ENCODE measurements at regions not wholly inside any gene's neighbourhood (a gene's known extent, or its start where the extent isn't known, plus 50 kb on each side); places are given as distances from the start of the nearest gene placed in this dataset.
A peak's percentile ranks its signal among the peaks of the same experiment; 100 is the strongest.

GRCh38 chr2:220134756-220135534, 507.5 kb downstream of the SLC4A3 start:
- DNase-seq: no peak
- Histone ChIP-seq H3K27me3 (ENCODE audit: control insufficient read depth, insufficient read depth, low read length) (no peaks in the 10 kb centered on the region), H3K9me3 (replicated peaks; ENCODE audit: control insufficient read depth, low read depth, low read length) (peaks cover 6% of the 10 kb centered on the region), H3K36me3 (ENCODE audit: control insufficient read depth, insufficient read depth, low read length) (no peaks in the 10 kb centered on the region), H3K4me3 (ENCODE audit: low read length) (no peak overlapping the region), H3K4me1 (ENCODE audit: control insufficient read depth, insufficient read depth, low read length) (no peaks in the 10 kb centered on the region), H3K27ac (ENCODE audit: low read length) (no peak overlapping the region)
- 53% methylated on average over 2 of the region's 6 CpGs for WGBS (ENCODE audit: insufficient coverage)

DNA sequence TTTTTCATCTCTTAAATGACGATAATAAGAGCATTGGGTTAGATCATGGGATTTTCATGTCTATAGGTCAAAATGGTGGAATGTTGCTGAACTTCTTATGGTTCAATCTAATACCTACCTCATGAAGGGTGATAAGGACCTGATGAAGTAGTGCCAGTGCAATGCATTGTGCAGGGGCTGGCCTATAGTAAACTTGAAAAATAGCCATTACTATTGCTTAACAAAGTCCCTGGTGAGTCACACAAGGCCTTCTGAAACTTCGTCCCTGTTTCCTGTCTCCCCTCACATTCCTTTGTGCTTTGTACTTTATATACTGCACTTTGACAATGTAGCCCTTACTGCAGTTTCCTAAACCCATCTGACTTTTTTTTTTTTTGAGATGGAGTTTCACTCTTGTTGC, 515.9 kb downstream of the SLC4A3 start:
- no peaks in the 10 kb centered on the region for H3K36me3 ChIP-seq (ENCODE audit: control insufficient read depth, insufficient read depth, low read length)
- H3K27ac ChIP-seq (ENCODE audit: low read length): no peak overlapping the region
- H3K4me3 ChIP-seq (ENCODE audit: low read length): no peak overlapping the region
- peaks cover 6% of the 10 kb centered on the region for H3K4me1 ChIP-seq (ENCODE audit: control insufficient read depth, insufficient read depth, low read length)
- DNase-seq: no peak
- H3K9me3 ChIP-seq (replicated peaks; ENCODE audit: control insufficient read depth, low read depth, low read length): no peaks in the 10 kb centered on the region
- no CpG with 5 or more reads among the region's 2 CpGs for WGBS (ENCODE audit: insufficient coverage)
- no peaks in the 10 kb centered on the region for H3K27me3 ChIP-seq (ENCODE audit: control insufficient read depth, insufficient read depth, low read length)

DNA sequence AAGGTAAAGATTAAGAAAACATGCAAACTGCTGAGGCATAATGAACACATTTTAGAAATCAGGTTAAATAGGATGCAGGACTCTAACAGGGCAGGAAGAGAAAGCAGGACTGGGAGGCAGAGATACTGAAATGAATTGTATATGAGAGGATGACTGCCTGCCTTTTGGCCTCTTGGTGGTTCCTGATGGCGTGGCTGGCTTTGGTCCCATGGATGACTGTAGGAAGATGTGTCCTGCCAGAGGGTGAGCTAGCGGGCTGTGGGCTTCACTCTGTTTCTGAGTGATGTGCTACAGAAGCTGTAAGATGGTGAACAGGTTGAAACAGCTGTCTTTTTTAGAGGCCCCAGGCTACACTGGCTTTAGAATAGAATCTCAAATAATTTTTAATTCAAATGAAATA, 517.0 kb downstream of the SLC4A3 start:
- Histone ChIP-seq H3K27me3 (ENCODE audit: control insufficient read depth, insufficient read depth, low read length) (no peaks in the 10 kb centered on the region), H3K4me1 (ENCODE audit: control insufficient read depth, insufficient read depth, low read length) (peaks cover 6% of the 10 kb centered on the region), H3K4me3 (ENCODE audit: low read length) (no peak overlapping the region), H3K9me3 (replicated peaks; ENCODE audit: control insufficient read depth, low read depth, low read length) (no peaks in the 10 kb centered on the region), H3K27ac (ENCODE audit: low read length) (no peak overlapping the region), H3K36me3 (ENCODE audit: control insufficient read depth, insufficient read depth, low read length) (no peaks in the 10 kb centered on the region)
- WGBS (ENCODE audit: insufficient coverage): 54% methylated on average over 2 of the region's 2 CpGs
- DNase-seq: no peak

DNA sequence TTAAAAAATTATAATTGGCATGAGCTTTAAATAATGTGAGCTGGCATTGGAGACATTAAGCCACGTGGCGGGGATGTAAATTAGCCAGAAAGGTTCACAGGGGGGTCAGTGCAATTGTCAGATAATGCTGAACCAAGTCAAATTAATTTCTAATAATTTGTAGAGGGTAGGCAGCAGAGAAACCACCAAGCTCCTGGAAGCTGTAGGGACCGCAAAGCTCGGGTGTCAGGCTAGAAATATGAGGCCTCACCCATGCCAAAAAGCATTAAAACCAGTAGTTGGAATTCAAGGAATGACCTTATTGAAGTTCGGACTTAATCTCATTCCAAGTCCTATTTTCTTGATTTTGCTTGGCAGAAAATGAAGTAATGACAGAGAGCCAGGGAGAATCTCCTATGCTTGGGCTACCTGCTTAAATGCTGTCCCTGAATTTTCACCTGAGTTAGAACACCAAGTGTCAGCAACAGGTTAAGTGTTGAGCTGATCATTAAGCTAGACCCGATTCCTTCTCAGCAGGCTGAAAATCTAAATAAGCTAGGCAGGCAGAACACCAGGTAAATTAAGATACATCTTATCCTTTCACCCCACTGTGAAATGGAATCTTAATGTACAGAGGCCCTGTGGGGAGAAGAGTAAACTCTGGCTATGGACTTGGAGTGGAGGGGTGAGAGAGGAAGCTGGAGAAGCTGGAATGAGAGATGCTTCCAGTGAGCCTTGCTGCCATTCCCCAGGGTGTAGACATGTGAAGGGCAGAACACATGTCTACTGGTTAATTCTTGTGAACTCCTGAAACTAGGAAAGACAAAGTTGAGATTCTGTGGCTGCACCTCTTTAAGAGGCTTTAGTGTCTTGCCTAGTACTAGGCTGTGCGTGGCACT, 520.0 kb downstream of the SLC4A3 start:
- H3K4me1 ChIP-seq (ENCODE audit: control insufficient read depth, insufficient read depth, low read length): peaks cover 6% of the 10 kb centered on the region
- DNase-seq: peak; percentile 32
- 87% methylated on average over 5 of the region's 7 CpGs for WGBS (ENCODE audit: insufficient coverage)
- H3K27me3 ChIP-seq (ENCODE audit: control insufficient read depth, insufficient read depth, low read length): no peaks in the 10 kb centered on the region
- H3K27ac ChIP-seq (ENCODE audit: low read length): no peak overlapping the region
- H3K9me3 ChIP-seq (replicated peaks; ENCODE audit: control insufficient read depth, low read depth, low read length): no peaks in the 10 kb centered on the region
- no peak overlapping the region for H3K4me3 ChIP-seq (ENCODE audit: low read length)
- no peaks in the 10 kb centered on the region for H3K36me3 ChIP-seq (ENCODE audit: control insufficient read depth, insufficient read depth, low read length)

DNA sequence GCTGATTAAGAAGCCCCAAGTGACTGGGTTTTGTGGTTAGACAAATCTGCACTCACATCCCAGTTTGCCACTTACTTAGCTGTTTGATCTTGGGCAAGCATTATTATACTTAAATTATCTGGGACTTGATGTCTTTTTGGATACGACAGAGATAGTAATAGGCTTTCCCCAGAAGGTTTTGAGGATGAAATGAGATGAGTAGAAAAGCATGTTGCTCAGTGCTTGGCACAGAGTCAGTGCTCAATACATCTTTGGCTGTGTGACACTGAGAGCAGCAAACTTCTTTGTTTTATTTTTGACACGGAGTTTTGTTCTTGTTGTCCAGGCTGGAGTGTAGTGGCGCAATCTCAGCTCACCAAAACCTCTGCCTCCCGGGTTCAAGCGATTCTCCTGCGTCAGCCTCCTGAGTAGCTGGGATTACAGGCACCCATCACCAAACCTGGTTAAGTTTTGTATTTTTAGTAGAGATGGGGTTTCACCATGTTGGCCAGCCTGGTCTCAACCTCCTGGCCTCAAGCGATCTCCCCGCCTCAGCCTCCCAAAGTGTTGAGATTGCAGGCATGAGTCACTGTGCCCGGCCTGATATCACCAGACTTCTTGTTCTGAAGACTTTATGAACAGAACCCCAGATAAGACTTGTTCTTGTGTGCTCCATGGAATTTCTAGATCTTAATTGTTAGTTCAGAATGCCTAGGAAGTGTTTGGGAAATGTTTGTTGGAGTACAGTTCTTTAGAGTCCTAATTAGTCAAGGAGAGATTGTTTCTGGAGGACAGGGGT, 521.2 kb downstream of the SLC4A3 start:
- Histone ChIP-seq H3K36me3 (ENCODE audit: control insufficient read depth, insufficient read depth, low read length) (no peaks in the 10 kb centered on the region), H3K4me1 (ENCODE audit: control insufficient read depth, insufficient read depth, low read length) (peaks cover 6% of the 10 kb centered on the region), H3K27ac (ENCODE audit: low read length) (no peak overlapping the region), H3K27me3 (ENCODE audit: control insufficient read depth, insufficient read depth, low read length) (no peaks in the 10 kb centered on the region), H3K4me3 (ENCODE audit: low read length) (no peak overlapping the region), H3K9me3 (replicated peaks; ENCODE audit: control insufficient read depth, low read depth, low read length) (no peaks in the 10 kb centered on the region)
- peak; percentile 59 for DNase-seq
- WGBS (ENCODE audit: insufficient coverage): no CpG with 5 or more reads among the region's 9 CpGs

DNA sequence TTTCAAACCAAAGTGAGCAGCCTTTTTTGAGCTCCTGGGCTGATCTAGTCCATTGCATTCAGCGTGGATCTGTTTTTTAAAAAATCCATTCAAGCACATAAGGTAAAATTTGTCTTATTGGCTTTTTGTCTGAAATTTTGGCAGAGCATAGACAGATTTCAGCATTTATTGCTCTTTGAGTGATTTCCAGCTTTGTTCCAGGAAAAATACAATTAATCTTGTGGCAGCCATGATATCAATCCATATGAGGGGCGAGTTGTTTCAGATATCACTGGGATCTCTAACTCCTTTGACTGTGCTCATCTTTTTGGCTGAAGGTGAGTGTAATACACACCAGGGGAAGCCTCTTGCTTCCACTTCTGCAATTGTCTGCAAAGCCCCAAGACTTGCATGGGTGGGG, 523.9 kb downstream of the SLC4A3 start:
- H3K36me3 ChIP-seq (ENCODE audit: control insufficient read depth, insufficient read depth, low read length): no peaks in the 10 kb centered on the region
- no peaks in the 10 kb centered on the region for H3K27me3 ChIP-seq (ENCODE audit: control insufficient read depth, insufficient read depth, low read length)
- DNase-seq: peak; percentile 64
- WGBS (ENCODE audit: insufficient coverage): 43% methylated on average over 1 of the region's 2 CpGs
- peaks cover 6% of the 10 kb centered on the region for H3K4me1 ChIP-seq (ENCODE audit: control insufficient read depth, insufficient read depth, low read length)
- no peak overlapping the region for H3K27ac ChIP-seq (ENCODE audit: low read length)
- H3K9me3 ChIP-seq (replicated peaks; ENCODE audit: control insufficient read depth, low read depth, low read length): no peaks in the 10 kb centered on the region
- H3K4me3 ChIP-seq (ENCODE audit: low read length): no peak overlapping the region

GRCh38 chr2:220152281-220152935, 525.0 kb downstream of the SLC4A3 start:
- Histone ChIP-seq H3K27me3 (ENCODE audit: control insufficient read depth, insufficient read depth, low read length) (no peaks in the 10 kb centered on the region), H3K9me3 (replicated peaks; ENCODE audit: control insufficient read depth, low read depth, low read length) (no peaks in the 10 kb centered on the region), H3K4me1 (ENCODE audit: control insufficient read depth, insufficient read depth, low read length) (peaks cover 3% of the 10 kb centered on the region), H3K27ac (ENCODE audit: low read length) (no peak overlapping the region), H3K36me3 (ENCODE audit: control insufficient read depth, insufficient read depth, low read length) (no peaks in the 10 kb centered on the region), H3K4me3 (ENCODE audit: low read length) (no peak overlapping the region)
- WGBS (ENCODE audit: insufficient coverage): 54% methylated on average over 3 of the region's 4 CpGs
- DNase-seq: peak; percentile 29

- 80% methylated on average over 2 of the region's 4 CpGs for WGBS (ENCODE audit: insufficient coverage)
- Histone ChIP-seq H3K36me3 (ENCODE audit: control insufficient read depth, insufficient read depth, low read length) (no peaks in the 10 kb centered on the region), H3K27me3 (ENCODE audit: control insufficient read depth, insufficient read depth, low read length) (no peaks in the 10 kb centered on the region), H3K4me1 (ENCODE audit: control insufficient read depth, insufficient read depth, low read length) (no peaks in the 10 kb centered on the region), H3K9me3 (replicated peaks; ENCODE audit: control insufficient read depth, low read depth, low read length) (no peaks in the 10 kb centered on the region), H3K27ac (ENCODE audit: low read length) (no peak overlapping the region), H3K4me3 (ENCODE audit: low read length) (no peak overlapping the region)
- no peak for DNase-seq
These were observed 525.7 kb downstream of the SLC4A3 start for GRCh38 chr2:220153118-220153517.

GRCh38 chr2:220154304-220154703, 526.9 kb downstream of the SLC4A3 start:
- no CpG with 5 or more reads among the region's 1 CpG for WGBS (ENCODE audit: insufficient coverage)

More at GRCh38 chr2:220154304-220154703, 526.9 kb downstream of the SLC4A3 start:
- H3K4me3 ChIP-seq (ENCODE audit: low read length): no peak overlapping the region
- no peaks in the 10 kb centered on the region for H3K9me3 ChIP-seq (replicated peaks; ENCODE audit: control insufficient read depth, low read depth, low read length)
- no peaks in the 10 kb centered on the region for H3K36me3 ChIP-seq (ENCODE audit: control insufficient read depth, insufficient read depth, low read length)
- H3K4me1 ChIP-seq (ENCODE audit: control insufficient read depth, insufficient read depth, low read length): no peaks in the 10 kb centered on the region
- DNase-seq: peak; percentile 63
- H3K27me3 ChIP-seq (ENCODE audit: control insufficient read depth, insufficient read depth, low read length): no peaks in the 10 kb centered on the region
- no peak overlapping the region for H3K27ac ChIP-seq (ENCODE audit: low read length)

Measured in muscle of leg (tissue), 3 donors.